HepG2 (cell line): ENCODE measurements at regions not wholly inside any gene's neighbourhood (a gene's known extent, or its start where the extent isn't known, plus 50 kb on each side); places are given as distances from the start of the nearest gene placed in this dataset.

Experiments used
- ATAC-seq: fragments of 200-7000 bp; cut with Tn5 transposase; 3 replicates; pipeline ENCODE4 v1.9.1; 2020; ENCODE audit warnings: mild to moderate bottlenecking, moderate library complexity
- BruUV-seq: library from RNA; stranded (reverse); fragments of 400-500 nt; replicated peaks from 2 replicates; lab custom pipeline; 2021; lab: Mats Ljungman, UMichigan
- CTCF ChIA-PET: fragments of 300-600 bp; formaldehyde crosslinking; extraction: SDS; loops from one replicate; lab custom pipeline; 2021; ENCODE audit warnings: low total read pairs, inconsistent platforms, low intra/inter-chr PET ratio; lab: Yijun Ruan, JAX
- POLR2A ChIA-PET: fragments of 350-600 bp; sonication (Branson Sonifier 250); formaldehyde crosslinking; loops from one replicate; lab custom pipeline; 2020; ENCODE audit warnings: antibody characterized with exemption, inconsistent platforms; lab: Yijun Ruan, JAX
- DNase-seq: peaks from one replicate; pipeline ENCODE4 v3.0.0-alpha.2; 2015; ENCODE audit warnings: low spot score
- FAIRE-seq: peaks from 3 replicates; lab custom pipeline; 2011; peaks lifted over from hg19 to GRCh38; lab: Jason Lieb, UNC
- H2AFZ ChIP-seq: one replicate; pipeline ENCODE4 v1.6.1; 2011; ENCODE audit warnings: low read length, inconsistent platforms
- H3K27ac ChIP-seq: fragments of 300-600 bp; 3 replicates; pipeline ENCODE4 v1.8.0; 2011; ENCODE audit warnings: mixed run types, mild to moderate bottlenecking, mixed read lengths, low read length, inconsistent platforms; ENCODE audit not compliant: insufficient read depth; ENCODE audit errors: extremely low read length
- H3K27me3 ChIP-seq, 2 experiments: fragments of 200-600 bp in 1 of 2; 2 replicates in 1 of 2; 3 replicates in 1 of 2; pipeline versions ENCODE4 v1.6.0 to v1.8.0; 2011; ENCODE audit warnings: low read length in 2 of 2, mild to moderate bottlenecking in 2 of 2, moderate library complexity in 2 of 2, inconsistent platforms in 1 of 2; ENCODE audit not compliant: insufficient read depth in 2 of 2, control insufficient read depth in 1 of 2
- H3K36me3 ChIP-seq, 2 experiments: fragments of 200-600 bp in 1 of 2; replicated peaks in 1 of 2; 2 replicates in 1 of 2; 3 replicates in 1 of 2; pipeline versions ENCODE4 v1.5.1 to v1.8.0; 2011; ENCODE audit warnings: low read length in 2 of 2, inconsistent platforms in 1 of 2; ENCODE audit not compliant: insufficient read depth in 2 of 2, control insufficient read depth in 1 of 2
- H3K4me1 ChIP-seq: 2 replicates; pipeline ENCODE4 v1.5.1; 2012; ENCODE audit warnings: low read length, inconsistent platforms; ENCODE audit not compliant: insufficient read depth
- H3K4me2 ChIP-seq: 2 replicates; pipeline ENCODE4 v1.6.0; 2011; ENCODE audit warnings: low read depth, low read length, inconsistent platforms
- H3K4me3 ChIP-seq, 3 experiments: fragments of 200-600 bp in 1 of 3; sonication (generic), shearing (Covaris generic) in 1 of 3; replicated peaks in 1 of 3; 2 replicates each; pipeline ENCODE4 v1.5.1; 2011 to 2016; ENCODE audit warnings: low read length in 3 of 3, inconsistent platforms in 2 of 3, low read depth in 2 of 3, mild to moderate bottlenecking in 2 of 3, control low read depth in 1 of 3, mixed read lengths in 1 of 3; ENCODE audit not compliant: insufficient read depth in 1 of 3
- H3K79me2 ChIP-seq: one replicate; pipeline ENCODE4 v1.6.1; 2011; ENCODE audit warnings: low read length, inconsistent platforms; ENCODE audit not compliant: insufficient read depth
- H3K9ac ChIP-seq: 2 replicates; pipeline ENCODE4 v1.6.0; 2011; ENCODE audit warnings: mild to moderate bottlenecking, low read depth, low read length, inconsistent platforms; ENCODE audit not compliant: insufficient read depth
- H3K9me3 ChIP-seq: 2 replicates; pipeline ENCODE4 v1.5.1; 2012; ENCODE audit warnings: mild to moderate bottlenecking, low read length
- H4K20me1 ChIP-seq: 2 replicates; pipeline ENCODE4 v1.6.0; 2011; ENCODE audit warnings: inconsistent platforms, mild to moderate bottlenecking, low read length, moderate library complexity; ENCODE audit not compliant: insufficient read depth
- GTF2F1 ChIP-seq: fragments of 150-350 bp; IDR thresholded peaks from 2 replicates; pipeline ENCODE4 v1.6.1; 2014; ENCODE audit warnings: low read length
- KAT7 ChIP-seq: IDR thresholded peaks from 2 replicates; pipeline ENCODE4 v1.6.1; 2018; ENCODE audit warnings: borderline replicate concordance, missing compliant biosample characterization
- POGZ ChIP-seq: sonication (generic); formaldehyde crosslinking; IDR thresholded peaks from 2 replicates; pipeline ENCODE4 v1.4.0; 2020; ENCODE audit warnings: mild to moderate bottlenecking, missing genetic modification reagents
- RELA ChIP-seq: sonication (generic); formaldehyde crosslinking; IDR thresholded peaks from 2 replicates; pipeline ENCODE4 v1.4.0; 2020; ENCODE audit warnings: missing genetic modification reagents
- REXO4 ChIP-seq: sonication (generic); formaldehyde crosslinking; IDR thresholded peaks from 2 replicates; pipeline ENCODE4 v1.8.0; 2022; ENCODE audit warnings: missing genetic modification reagents, mild to moderate bottlenecking, borderline replicate concordance
- RNF2 ChIP-seq: fragments of 450-650 bp; conservative IDR thresholded peaks from 2 replicates; pipeline ENCODE4 v1.6.1; 2016; ENCODE audit warnings: low read depth
- SIX4 ChIP-seq: sonication (generic); formaldehyde crosslinking; IDR thresholded peaks from 2 replicates; pipeline ENCODE4 v1.4.0; 2020; ENCODE audit warnings: missing genetic modification reagents
- ZNF235 ChIP-seq: sonication (generic); formaldehyde crosslinking; IDR thresholded peaks from 2 replicates; pipeline ENCODE4 v1.8.1; 2023; ENCODE audit warnings: mild to moderate bottlenecking, missing genetic modification reagents, borderline replicate concordance
- ZNF501 ChIP-seq: sonication (generic); formaldehyde crosslinking; IDR thresholded peaks from 2 replicates; pipeline ENCODE4 v1.5.1; 2020; ENCODE audit warnings: mild to moderate bottlenecking, moderate library complexity, missing genetic modification reagents
- WGBS: methylation state at CpG from one replicate; pipeline ENCODE4 v1.1.6; 2017; ENCODE audit warnings: low lambda C conversion rate; 5-methylcytosine and 5-hydroxymethylcytosine counted together
- in situ Hi-C: cut with HindIII; loops from 2 replicates; pipeline ENCODE4 v1.10.0; 2017; ENCODE audit warnings: low pct_unique_long_range_greater_than_20kb; ENCODE audit not compliant: extremely low pct_ligation_motif_present
- intact Hi-C: fragments of 100-400 bp; cut with micrococcal nuclease; formaldehyde crosslinking; loops from one replicate; pipeline ENCODE4 v1.10.0; 2022; ENCODE audit not compliant: unreplicated experiment
- TF ChIP-seq, protein P1 (sequence below): sonication (generic); formaldehyde crosslinking; conservative IDR thresholded peaks from 2 replicates; pipeline ENCODE4 v1.8.0; 2022; ENCODE audit warnings: low read depth, missing genetic modification reagents
- TF ChIP-seq, protein P2 (sequence below): sonication (generic); formaldehyde crosslinking; IDR thresholded peaks from 2 replicates; pipeline ENCODE4 v1.8.1; 2023; ENCODE audit warnings: mild to moderate bottlenecking, missing genetic modification reagents, borderline replicate concordance

GRCh38 chr10:78920011-78920410, 148.8 kb upstream of the ZMIZ1 start:
- CTCF ChIA-PET = no interaction called here
- Histone ChIP-seq H2AFZ (no peak overlapping the region), H3K4me3 (no peak overlapping the region), H3K27ac (no peak overlapping the region), H3K4me2 (no peak overlapping the region), H3K36me3 (no peaks in the 10 kb centered on the region), H4K20me1 (no peaks in the 10 kb centered on the region; the same call in 1 of the 2 replicates), H3K4me1 (peaks cover 6% of the 10 kb centered on the region; the same call in 1 of the 2 replicates), H3K9ac (no peak overlapping the region), H3K27me3 (peaks cover 3 to 30% of the 10 kb centered on the region in 2 experiments; a peak in 3 of 5 replicates), H3K79me2 (no peaks in the 10 kb centered on the region), H3K9me3 (no peaks in the 10 kb centered on the region)
- in situ Hi-C loops = no loop called here
- intact Hi-C loops = no loop called here
- ATAC-seq = no peak
- WGBS = 0% methylated on average over 2 of the region's 2 CpGs
- no TSS peak for BruUV-seq
- DNase-seq = no peak
- no peak for TF ChIP-seq ZNF501
- TF ChIP-seq, protein P1, sequence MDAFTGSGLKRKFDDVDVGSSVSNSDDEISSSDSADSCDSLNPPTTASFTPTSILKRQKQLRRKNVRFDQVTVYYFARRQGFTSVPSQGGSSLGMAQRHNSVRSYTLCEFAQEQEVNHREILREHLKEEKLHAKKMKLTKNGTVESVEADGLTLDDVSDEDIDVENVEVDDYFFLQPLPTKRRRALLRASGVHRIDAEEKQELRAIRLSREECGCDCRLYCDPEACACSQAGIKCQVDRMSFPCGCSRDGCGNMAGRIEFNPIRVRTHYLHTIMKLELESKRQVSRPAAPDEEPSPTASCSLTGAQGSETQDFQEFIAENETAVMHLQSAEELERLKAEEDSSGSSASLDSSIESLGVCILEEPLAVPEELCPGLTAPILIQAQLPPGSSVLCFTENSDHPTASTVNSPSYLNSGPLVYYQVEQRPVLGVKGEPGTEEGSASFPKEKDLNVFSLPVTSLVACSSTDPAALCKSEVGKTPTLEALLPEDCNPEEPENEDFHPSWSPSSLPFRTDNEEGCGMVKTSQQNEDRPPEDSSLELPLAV (CRISPR knock-in tag) = no peak
- TF ChIP-seq ZNF235 (CRISPR knock-in tag) = no peak
- TF ChIP-seq GTF2F1 = no peak
- TF ChIP-seq, protein P2, sequence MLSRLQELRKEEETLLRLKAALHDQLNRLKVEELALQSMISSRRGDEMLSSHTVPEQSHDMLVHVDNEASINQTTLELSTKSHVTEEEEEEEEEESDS (CRISPR knock-in tag) = no peak
- no peak for FAIRE-seq
- POLR2A ChIA-PET = no interaction called here

DNA sequence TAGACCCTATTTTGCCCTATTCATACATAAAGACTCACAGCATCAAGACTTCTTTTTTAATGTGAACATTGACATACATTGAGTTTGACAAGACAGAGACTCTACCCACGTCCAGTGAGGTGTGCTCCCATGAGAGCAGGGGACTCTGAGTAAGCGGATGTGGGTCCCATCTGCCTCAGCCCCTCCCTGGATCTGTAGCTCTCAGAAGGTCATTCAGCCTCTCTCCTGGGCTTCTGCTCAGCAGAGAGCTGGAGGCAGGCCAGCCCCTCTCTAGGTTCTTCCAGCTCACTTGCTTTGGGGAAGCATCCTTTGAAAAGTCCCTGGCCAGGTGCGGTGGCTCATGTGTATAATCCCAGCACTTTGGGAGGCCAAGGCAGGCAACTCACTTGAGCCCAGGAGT, 146.9 kb upstream of the ZMIZ1 start:
- 63% methylated on average over 3 of the region's 3 CpGs for WGBS
- no peak for ATAC-seq
- H3K27ac ChIP-seq = no peak overlapping the region
- no peak overlapping the region for H2AFZ ChIP-seq
- peaks cover 3 to 45% of the 10 kb centered on the region in 2 experiments; a peak in 4 of 5 replicates for H3K27me3 ChIP-seq
- intact Hi-C loops = no loop called here
- H3K9me3 ChIP-seq = no peaks in the 10 kb centered on the region
- no peak overlapping the region for H3K4me3 ChIP-seq
- POLR2A ChIA-PET = no interaction called here
- no peaks in the 10 kb centered on the region for H3K79me2 ChIP-seq
- no peak overlapping the region for H3K4me2 ChIP-seq
- no peaks in the 10 kb centered on the region for H3K4me1 ChIP-seq
- CTCF ChIA-PET = no interaction called here
- no peak overlapping the region for H3K9ac ChIP-seq
- in situ Hi-C loops = no loop called here
- TF ChIP-seq RELA (CRISPR knock-in tag) (no peak), POGZ (CRISPR knock-in tag) (no peak), REXO4 (CRISPR knock-in tag) (no peak), KAT7 (CRISPR knock-in tag) (no peak), SIX4 (no peak), RNF2 (no peak)
- no peak for FAIRE-seq
- no peak for DNase-seq
- no peaks in the 10 kb centered on the region for H3K36me3 ChIP-seq
- no TSS peak for BruUV-seq
- no peaks in the 10 kb centered on the region for H4K20me1 ChIP-seq
